Spleen (tissue), 11 donors: ENCODE measurements at regions not wholly inside any gene's neighbourhood (a gene's known extent, or its start where the extent isn't known, plus 50 kb on each side); places are given as distances from the start of the nearest gene placed in this dataset.

Experiments
- DNase-seq: peaks from one replicate; pipeline ENCODE4 v3.0.0-alpha.2; 2020
- H3K27ac ChIP-seq, 8 donors: fragments of 200-600 bp; sonication (generic) in 7 of 8; 1 replicate in 4 of 8; 2 replicates in 4 of 8; pipeline versions ENCODE4 v1.5.0 to v1.8.0; 2016 to 2021; ENCODE audit warnings: inconsistent platforms in 4 of 8, mild to moderate bottlenecking in 4 of 8, moderate library complexity in 1 of 8
- H3K27me3 ChIP-seq, 7 donors: fragments of 200-600 bp; sonication (generic) in 6 of 7; replicated peaks in 1 of 7; 1 replicate in 4 of 7; 2 replicates in 3 of 7; pipeline versions ENCODE4 v1.5.0 to v1.8.0; 2016 to 2021; ENCODE audit warnings: inconsistent platforms in 3 of 7, mild to moderate bottlenecking in 1 of 7
- H3K36me3 ChIP-seq, 6 donors: fragments of 200-600 bp; sonication (generic) in 5 of 6; 1 replicate in 4 of 6; 2 replicates in 2 of 6; pipeline versions ENCODE4 v1.5.0 to v1.8.0; 2016 to 2021; ENCODE audit warnings: inconsistent platforms in 2 of 6
- H3K4me1 ChIP-seq, 6 donors: fragments of 200-600 bp; sonication (generic) in 5 of 6; 1 replicate in 3 of 6; 2 replicates in 3 of 6; pipeline versions ENCODE4 v1.5.0 to v1.8.0; 2016 to 2021; ENCODE audit warnings: inconsistent platforms in 3 of 6
- H3K4me3 ChIP-seq, 8 donors: fragments of 200-600 bp; sonication (generic) in 7 of 8; 1 replicate in 4 of 8; 2 replicates in 4 of 8; pipeline versions ENCODE4 v1.5.0 to v1.8.0; 2016 to 2021; ENCODE audit warnings: inconsistent platforms in 4 of 8, mild to moderate bottlenecking in 4 of 8, moderate library complexity in 2 of 8
- H3K9me3 ChIP-seq, 8 donors: fragments of 200-600 bp; sonication (generic) in 7 of 8; 1 replicate in 4 of 8; 2 replicates in 4 of 8; pipeline versions ENCODE4 v1.5.0 to v1.8.0; 2016 to 2021; ENCODE audit warnings: inconsistent platforms in 4 of 8
- CTCF ChIP-seq, 11 experiments: fragments of 200-600 bp in 7 of 11; fragments of 450-650 bp in 4 of 11; sonication (generic) in 4 of 11; IDR thresholded peaks in 8 of 11; conservative IDR thresholded peaks in 3 of 11; 1 replicate in 7 of 11; 2 replicates in 4 of 11; pipeline versions ENCODE4 v1.4.0 to v1.8.0; 2016 to 2021; ENCODE audit warnings: antibody characterized with exemption in 11 of 11, inconsistent platforms in 4 of 11, mild to moderate bottlenecking in 1 of 11
- POLR2A ChIP-seq, 3 donors: fragments of 450-650 bp; IDR thresholded peaks; one replicate each; pipeline ENCODE4 v1.5.1; 2017; ENCODE audit warnings: antibody characterized with exemption in 3 of 3, mild to moderate bottlenecking in 1 of 3
- POLR2AphosphoS5 ChIP-seq, 3 donors: sonication (generic); formaldehyde crosslinking; IDR thresholded peaks; one replicate each; pipeline ENCODE4 v1.5.1; 2017; ENCODE audit warnings: antibody characterized with exemption in 3 of 3
- WGBS, 5 donors: extraction: QIAGEN DNeasy Blood & Tissue Kit in 3 of 5; methylation state at CpG; one replicate each; pipeline versions ENCODE4 v1.1.5 to v1.1.7; 2013 to 2018; 5-methylcytosine and 5-hydroxymethylcytosine counted together
- intact Hi-C: fragments of 100-400 bp; cut with DNase I; formaldehyde crosslinking; loops from one replicate; pipeline ENCODE4 v1.15.0; 2023; ENCODE audit warnings: low total_unique reads
- donor health status: healthy with polysubstance abuse.
- donor health status: DM: no; HTN: no; CAD: no; lungs with moderate emphysema.
- donor health status: DM: no; HTN: no; CAD: no.
- donor health status: Bipolar disorder and iron deficiency.
- donor health status: healthy.
- donor health status: DM: no; HTN: no; CAD: no.
- donor health status: DM: yes; HTN: yes; CAD: no.

GRCh38 chr7:131019351-131019750 is 285.3 kb upstream of the KLF14 start:
- no peak for TF ChIP-seq POLR2AphosphoS5 (IDR thresholded peaks at IDR 0.05)
- no peak for TF ChIP-seq POLR2A (IDR thresholded peaks at IDR 0.05)
- TF ChIP-seq CTCF (IDR thresholded peaks at IDR 0.05 in 8 of 11, conservative IDR thresholded peaks at IDR 0.05 in 3 of 11): no peak
- Histone ChIP-seq H3K4me1 (peaks cover 22 to 88% (median 61%) of the 10 kb centered on the region in 6 donors), H3K4me3 (no peak overlapping the region), H3K27ac (peak overlapping the region in 1 of 8 donors; percentile 10), H3K36me3 (peaks cover 0 to 44% (median 0%) of the 10 kb centered on the region in 6 donors), H3K9me3 (no peaks in the 10 kb centered on the region), H3K27me3 (no peaks in the 10 kb centered on the region)
- intact Hi-C loops: no loop called here
- 71 to 92% (median 78%) methylated on average over 1 of the region's 1 CpG for WGBS, 5 donors
- no peak for DNase-seq

GRCh38 chr7:131020759-131021261 is 286.8 kb upstream of the KLF14 start:
- WGBS, 5 donors: 66 to 71% (median 67%) methylated on average over 7 of the region's 7 CpGs
- DNase-seq: no peak

DNA sequence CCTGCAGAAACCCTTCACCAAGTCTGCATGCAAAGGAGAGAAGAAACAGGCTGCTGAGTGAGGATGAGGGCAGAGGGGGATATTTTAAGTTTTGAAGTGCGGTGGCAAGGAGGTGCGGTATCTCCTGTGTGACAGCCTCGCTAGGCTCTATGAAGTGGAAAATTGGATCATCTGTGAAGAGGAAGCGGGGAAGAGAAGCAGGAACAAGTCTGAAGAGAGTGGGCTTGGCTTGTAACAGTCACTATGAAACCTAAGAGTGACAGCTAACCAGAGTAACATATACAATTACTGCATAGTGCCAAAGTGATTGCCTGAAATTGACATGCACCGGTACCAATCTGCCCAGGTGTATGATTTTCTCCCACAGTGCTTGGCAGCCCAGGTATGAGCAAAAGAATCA is 287.5 kb upstream of the KLF14 start:
- intact Hi-C loops: no loop called here
- peaks cover 28 to 93% (median 68%) of the 10 kb centered on the region in 6 donors for H3K4me1 ChIP-seq
- TF ChIP-seq POLR2AphosphoS5 (IDR thresholded peaks at IDR 0.05) (no peak), CTCF (IDR thresholded peaks at IDR 0.05 in 8 of 11, conservative IDR thresholded peaks at IDR 0.05 in 3 of 11) (no peak), POLR2A (IDR thresholded peaks at IDR 0.05) (no peak)

More at GRCh38 chr7:131020759-131021261, 286.8 kb upstream of the KLF14 start:
- Histone ChIP-seq H3K9me3 (no peaks in the 10 kb centered on the region), H3K36me3 (peaks cover 0 to 36% (median 0%) of the 10 kb centered on the region in 6 donors), H3K27me3 (no peaks in the 10 kb centered on the region), H3K27ac (peak overlapping the region in 2 of 8 donors; percentile 18 to 55), H3K4me1 (peaks cover 22 to 87% (median 62%) of the 10 kb centered on the region in 6 donors), H3K4me3 (no peak overlapping the region)
- no peak for TF ChIP-seq POLR2A (IDR thresholded peaks at IDR 0.05)
- TF ChIP-seq CTCF (IDR thresholded peaks at IDR 0.05 in 8 of 11, conservative IDR thresholded peaks at IDR 0.05 in 3 of 11): no peak
- no peak for TF ChIP-seq POLR2AphosphoS5 (IDR thresholded peaks at IDR 0.05)
- intact Hi-C loops: no loop called here

DNA sequence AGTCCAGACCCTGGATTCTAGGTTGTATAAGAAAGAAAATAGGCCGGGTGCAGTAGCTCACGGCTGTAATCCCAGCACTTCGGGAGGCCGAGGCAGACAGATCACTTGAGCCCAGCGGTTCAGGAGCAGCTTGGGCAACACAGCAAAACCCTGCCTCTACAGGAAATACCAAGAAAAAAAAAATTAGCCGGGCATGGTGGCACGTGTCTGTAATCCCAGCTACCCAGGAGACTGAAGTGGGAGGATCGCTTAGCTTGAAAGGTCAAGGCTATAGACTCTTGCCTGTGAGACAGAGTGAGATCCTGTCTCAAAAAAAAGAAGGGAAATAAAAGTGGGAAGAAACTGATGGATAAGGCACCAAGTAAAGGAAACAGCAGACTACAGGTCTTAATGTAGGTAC is 287.9 kb upstream of the KLF14 start:
- intact Hi-C loops: no loop called here
- peaks cover 0 to 25% (median 0%) of the 10 kb centered on the region in 6 donors for H3K36me3 ChIP-seq
- peaks cover 31 to 94% (median 71%) of the 10 kb centered on the region in 6 donors for H3K4me1 ChIP-seq
- WGBS, 5 donors: 29 to 58% (median 36%) methylated on average over 8 of the region's 8 CpGs
- H3K27ac ChIP-seq: peak overlapping the region in 5 of 8 donors; percentile 3 to 55 (median 28)
- no peak for TF ChIP-seq POLR2A (IDR thresholded peaks at IDR 0.05)
- TF ChIP-seq CTCF (IDR thresholded peaks at IDR 0.05 in 8 of 11, conservative IDR thresholded peaks at IDR 0.05 in 3 of 11): no peak
- TF ChIP-seq POLR2AphosphoS5 (IDR thresholded peaks at IDR 0.05): no peak
- peak overlapping the region in 1 of 8 donors; percentile 23 for H3K4me3 ChIP-seq
- no peaks in the 10 kb centered on the region for H3K9me3 ChIP-seq
- DNase-seq: no peak
- no peaks in the 10 kb centered on the region for H3K27me3 ChIP-seq

More for the DNA sequence above, 287.5 kb upstream of the KLF14 start:
- DNase-seq: no peak
- H3K27ac ChIP-seq: peak overlapping the region in 4 of 8 donors; percentile 10 to 55 (median 39)
- peaks cover 0 to 29% (median 0%) of the 10 kb centered on the region in 6 donors for H3K36me3 ChIP-seq
- H3K9me3 ChIP-seq: no peaks in the 10 kb centered on the region
- no peaks in the 10 kb centered on the region for H3K27me3 ChIP-seq
- 49 to 67% (median 54%) methylated on average over 5 of the region's 5 CpGs for WGBS, 5 donors
- H3K4me3 ChIP-seq: peak overlapping the region in 1 of 8 donors; percentile 23
